HCT116 (cell line): ENCODE measurements at regions not wholly inside any gene's neighbourhood (a gene's known extent, or its start where the extent isn't known, plus 50 kb on each side); places are given as distances from the start of the nearest gene placed in this dataset.

Source experiments
- ATAC-seq: fragments of 200-7000 bp; cut with Tn5 transposase; 2 replicates; pipeline ENCODE4 v1.9.1; 2020; ENCODE audit warnings: mild to moderate bottlenecking, moderate library complexity
- BruUV-seq: library from RNA; stranded (reverse); fragments of 400-500 nt; replicated peaks from 2 replicates; lab custom pipeline; 2021; lab: Mats Ljungman, UMichigan
- CTCF ChIA-PET: fragments of 300-600 bp; sonication (Branson Sonifier 250); formaldehyde crosslinking; loops from one replicate; lab custom pipeline; 2021; ENCODE audit warnings: antibody characterized with exemption; lab: Charles Lee
- POLR2A ChIA-PET: fragments of 300-600, 350-600 bp; sonication (Branson Sonifier 250); formaldehyde crosslinking; loops from one replicate; lab custom pipeline; 2021; ENCODE audit warnings: antibody characterized with exemption; lab: Charles Lee
- RAD21 ChIA-PET, 2 experiments: fragments of 300-600 bp; sonication (Branson Sonifier 250); formaldehyde crosslinking; loops; one replicate each; lab custom pipeline; 2023; ENCODE audit warnings: low total read pairs in 2 of 2; ENCODE audit not compliant: uncharacterized antibody in 2 of 2, unreplicated experiment in 2 of 2, low non-redundant PET in 1 of 2; lab: Charles Lee
- DNase-seq: peaks from one replicate; pipeline ENCODE4 v3.0.0-alpha.2; 2010; ENCODE audit warnings: low read depth, low spot score
- H2AFZ ChIP-seq: fragments of 200-600 bp; shearing (Covaris generic), sonication (generic); 2 replicates; pipeline ENCODE4 v1.6.1; 2017; ENCODE audit warnings: low read depth, mixed run types, mixed read lengths, antibody characterized with exemption, low read length; ENCODE audit not compliant: poor library complexity, severe bottlenecking
- H3K27ac ChIP-seq: 2 replicates; pipeline ENCODE4 v1.5.1; 2012; ENCODE audit warnings: low read depth, low read length
- H3K27me3 ChIP-seq: fragments of 200-600 bp; sonication (generic); 2 replicates; pipeline ENCODE4 v1.6.1; 2016; ENCODE audit warnings: mixed run types, low read length, mixed read lengths; ENCODE audit not compliant: insufficient read depth
- H3K36me3 ChIP-seq, 2 experiments: fragments of 200-500 bp in 1 of 2; fragments of 200-600 bp in 1 of 2; sonication (Bioruptor generic) in 1 of 2; sonication (generic) in 1 of 2; 2 replicates each; pipeline versions ENCODE4 v1.5.1 to v1.6.1; 2014 to 2016; ENCODE audit warnings: low read length in 2 of 2, inconsistent platforms in 1 of 2, mixed read lengths in 1 of 2, mixed run types in 1 of 2; ENCODE audit not compliant: insufficient read depth in 2 of 2, control insufficient read depth in 1 of 2
- H3K4me1 ChIP-seq, 2 experiments: fragments of 200-600 bp in 1 of 2; sonication (generic) in 1 of 2; 2 replicates each; pipeline versions ENCODE4 v1.5.1 to v1.6.1; 2012 to 2017; ENCODE audit warnings: low read length in 2 of 2, inconsistent platforms in 1 of 2, mild to moderate bottlenecking in 1 of 2, mixed read lengths in 1 of 2, mixed run types in 1 of 2, moderate library complexity in 1 of 2; ENCODE audit not compliant: insufficient read depth in 2 of 2, control insufficient read depth in 1 of 2
- H3K4me2 ChIP-seq: fragments of 200-600 bp; sonication (generic); 2 replicates; pipeline ENCODE4 v1.6.1; 2017; ENCODE audit warnings: mixed run types, low read length, mixed read lengths
- H3K4me3 ChIP-seq, 2 experiments: fragments of 200-600 bp in 1 of 2; sonication (generic) in 1 of 2; replicated peaks in 1 of 2; 2 replicates each; pipeline ENCODE4 v1.5.1; 2011 to 2016; ENCODE audit warnings: low read length in 2 of 2, control low read depth in 1 of 2, low read depth in 1 of 2, mild to moderate bottlenecking in 1 of 2, mixed read lengths in 1 of 2, mixed run types in 1 of 2
- H3K79me2 ChIP-seq: fragments of 200-600 bp; sonication (generic); 2 replicates; pipeline ENCODE4 v1.6.1; 2017; ENCODE audit warnings: mild to moderate bottlenecking, mixed run types, low read length, moderate library complexity, mixed read lengths; ENCODE audit not compliant: insufficient read depth
- H3K9ac ChIP-seq: fragments of 200-600 bp; sonication (generic); 2 replicates; pipeline ENCODE4 v1.6.1; 2016; ENCODE audit warnings: low read length, mixed read lengths
- H3K9me2 ChIP-seq: fragments of 200-600 bp; sonication (generic), shearing (Covaris generic); 2 replicates; pipeline ENCODE4 v1.6.1; 2017; ENCODE audit warnings: mixed run types, mild to moderate bottlenecking, moderate library complexity; ENCODE audit not compliant: insufficient read depth
- H3K9me3 ChIP-seq, 2 experiments: fragments of 200-500 bp in 1 of 2; fragments of 200-600 bp in 1 of 2; sonication (Bioruptor generic) in 1 of 2; sonication (generic) in 1 of 2; 2 replicates each; pipeline ENCODE4 v1.6.1; 2014 to 2017; ENCODE audit warnings: low read length in 2 of 2, mixed read lengths in 2 of 2, inconsistent platforms in 1 of 2, low read depth in 1 of 2, mild to moderate bottlenecking in 1 of 2, mixed run types in 1 of 2, moderate library complexity in 1 of 2; ENCODE audit not compliant: control insufficient read depth in 1 of 2, insufficient read depth in 1 of 2
- H4K20me1 ChIP-seq: fragments of 200-600 bp; sonication (generic), shearing (Covaris generic); 2 replicates; pipeline ENCODE4 v1.6.1; 2017; ENCODE audit warnings: mixed run types, mild to moderate bottlenecking, moderate library complexity; ENCODE audit not compliant: insufficient read depth
- EGR1 ChIP-seq: IDR thresholded peaks from 2 replicates; pipeline ENCODE4 v1.6.1; 2012; ENCODE audit warnings: low read depth
- EZH2 ChIP-seq: fragments of 200-600 bp; sonication (generic); IDR thresholded peaks from 2 replicates; pipeline ENCODE4 v1.6.1; 2017; ENCODE audit warnings: antibody characterized with exemption, mixed run types
- EZH2phosphoT487 ChIP-seq: fragments of 200-600 bp; IDR thresholded peaks from 2 replicates; pipeline ENCODE4 v1.6.1; 2018; ENCODE audit warnings: antibody characterized with exemption, borderline replicate concordance
- POLR2A ChIP-seq: IDR thresholded peaks from 2 replicates; pipeline ENCODE4 v1.7.0; 2011; ENCODE audit warnings: borderline replicate concordance; ENCODE audit not compliant: insufficient read depth, insufficient read length; ENCODE audit errors: extremely low read depth
- POLR2AphosphoS5 ChIP-seq: IDR thresholded peaks from 2 replicates; pipeline ENCODE4 v1.6.1; 2011; ENCODE audit warnings: mild to moderate bottlenecking, low read depth, low read length, moderate library complexity
- SRF ChIP-seq: IDR thresholded peaks from 2 replicates; pipeline ENCODE4 v1.6.1; 2012; ENCODE audit warnings: low read depth
- ZFX ChIP-seq: fragments of 450-650 bp; IDR thresholded peaks from 2 replicates; pipeline ENCODE4 v1.6.1; 2017
- intact Hi-C: fragments of 100-400 bp; cut with micrococcal nuclease; formaldehyde crosslinking; loops from 2 replicates; pipeline ENCODE4 v1.10.0; 2022
- TF ChIP-seq, protein P1 (sequence below): IDR thresholded peaks from 2 replicates; pipeline ENCODE4 v1.6.1; 2011; ENCODE audit warnings: mild to moderate bottlenecking, low read length, moderate library complexity; ENCODE audit not compliant: insufficient replicate concordance; ENCODE audit errors: extremely low read depth

DNA sequence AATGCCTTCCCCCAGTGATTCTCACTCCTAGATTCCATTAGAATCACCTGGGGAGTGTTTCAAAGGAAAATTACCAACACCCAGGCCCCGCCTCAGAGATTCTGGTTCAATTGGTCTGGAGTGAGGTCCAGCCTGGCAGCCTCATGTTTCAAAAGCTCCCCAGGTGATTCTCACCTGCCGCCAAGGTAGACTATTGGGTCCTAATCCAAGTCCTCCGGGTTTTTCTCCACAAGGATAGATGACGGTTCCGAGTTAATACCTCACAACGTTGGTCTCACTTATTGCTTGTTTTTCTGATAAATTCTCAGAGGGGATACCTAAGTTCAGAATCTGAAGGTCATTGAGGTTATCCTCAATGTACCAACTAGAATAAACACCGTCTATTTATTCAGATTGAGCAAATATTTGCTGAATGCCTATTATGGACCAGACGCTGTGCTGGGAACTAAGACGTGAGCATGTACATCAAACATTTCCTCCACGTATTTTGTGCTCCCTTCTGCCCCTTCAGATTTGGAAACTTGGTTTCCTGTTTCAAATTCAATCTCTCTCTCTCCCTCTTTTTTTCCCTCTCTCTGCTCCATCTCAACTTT lies 97.5 kb downstream of the SEC16B start:
- TF ChIP-seq SRF: no peak
- TF ChIP-seq ZFX: no peak
- TF ChIP-seq, protein P1, sequence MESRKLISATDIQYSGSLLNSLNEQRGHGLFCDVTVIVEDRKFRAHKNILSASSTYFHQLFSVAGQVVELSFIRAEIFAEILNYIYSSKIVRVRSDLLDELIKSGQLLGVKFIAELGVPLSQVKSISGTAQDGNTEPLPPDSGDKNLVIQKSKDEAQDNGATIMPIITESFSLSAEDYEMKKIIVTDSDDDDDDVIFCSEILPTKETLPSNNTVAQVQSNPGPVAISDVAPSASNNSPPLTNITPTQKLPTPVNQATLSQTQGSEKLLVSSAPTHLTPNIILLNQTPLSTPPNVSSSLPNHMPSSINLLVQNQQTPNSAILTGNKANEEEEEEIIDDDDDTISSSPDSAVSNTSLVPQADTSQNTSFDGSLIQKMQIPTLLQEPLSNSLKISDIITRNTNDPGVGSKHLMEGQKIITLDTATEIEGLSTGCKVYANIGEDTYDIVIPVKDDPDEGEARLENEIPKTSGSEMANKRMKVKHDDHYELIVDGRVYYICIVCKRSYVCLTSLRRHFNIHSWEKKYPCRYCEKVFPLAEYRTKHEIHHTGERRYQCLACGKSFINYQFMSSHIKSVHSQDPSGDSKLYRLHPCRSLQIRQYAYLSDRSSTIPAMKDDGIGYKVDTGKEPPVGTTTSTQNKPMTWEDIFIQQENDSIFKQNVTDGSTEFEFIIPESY: no peak
- no peak for TF ChIP-seq EGR1
- no peak for TF ChIP-seq POLR2A
- TF ChIP-seq EZH2phosphoT487: no peak
- TF ChIP-seq EZH2: no peak
- TF ChIP-seq POLR2AphosphoS5: no peak
- CTCF ChIA-PET: no interaction called here

More for the DNA sequence above, 97.5 kb downstream of the SEC16B start:
- Histone ChIP-seq H3K27ac (no peak overlapping the region), H4K20me1 (no peaks in the 10 kb centered on the region), H2AFZ (no peak overlapping the region), H3K36me3 (no peaks in the 10 kb centered on the region), H3K9me2 (no peaks in the 10 kb centered on the region), H3K9ac (no peak overlapping the region), H3K79me2 (no peaks in the 10 kb centered on the region), H3K27me3 (peaks cover 23% of the 10 kb centered on the region), H3K4me3 (no peak overlapping the region), H3K4me2 (no peak overlapping the region), H3K9me3 (no peaks in the 10 kb centered on the region), H3K4me1 (no peaks in the 10 kb centered on the region)
- ATAC-seq: no peak
- no peak for DNase-seq
- ChIA-PET POLR2A (no interaction called here), RAD21 (no interaction called here)
- no TSS peak for BruUV-seq
- intact Hi-C loops: no loop called here
